ENCODE measurements at regions not wholly inside any gene's neighbourhood (a gene's known extent, or its start where the extent isn't known, plus 50 kb on each side); places are given as distances from the start of the nearest gene placed in this dataset.

DNA sequence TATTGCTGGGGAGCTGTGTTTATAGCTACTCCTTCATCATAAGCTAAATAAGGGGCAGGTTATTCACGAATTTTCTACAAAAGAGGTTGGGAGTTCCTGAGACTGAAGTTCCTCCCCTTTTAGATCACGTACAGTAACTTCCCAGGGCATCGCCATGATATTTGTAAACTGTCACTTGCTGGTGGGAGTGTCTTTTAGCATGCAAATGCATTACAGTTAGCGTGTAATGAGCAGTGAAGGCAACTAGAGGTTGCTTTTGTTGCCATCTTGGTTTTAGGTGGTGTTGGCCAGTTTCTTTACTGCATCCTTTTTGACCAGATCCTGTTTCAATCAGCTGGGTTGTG is 64.4 kb downstream of the IL12A start:
- ATAC-seq, result peak; percentile 21; the same call in 2 of the 3 replicates
- Histone ChIP-seq H3K9ac (ENCODE audit: insufficient read depth, low read depth, low read length) (no peak overlapping the region), H2AFZ (ENCODE audit: low read length) (peak overlapping the region; percentile 91), H3K9me3 (ENCODE audit: low read length) (no peaks in the 10 kb centered on the region), H3K36me3 (replicated peaks in 1 of 2; ENCODE audit: control insufficient read depth in 1 of 2, insufficient read depth in 2 of 2, low read length in 2 of 2) (no peaks in the 10 kb centered on the region), H3K79me2 (ENCODE audit: insufficient read depth, low read length) (no peaks in the 10 kb centered on the region), H3K27me3 (ENCODE audit: control insufficient read depth in 1 of 2, insufficient read depth in 2 of 2, low read length in 2 of 2) (no peaks in the 10 kb centered on the region), H3K4me1 (ENCODE audit: insufficient read depth, low read length) (peaks cover 32% of the 10 kb centered on the region), H3K4me3 (replicated peaks in 1 of 3; ENCODE audit: insufficient read depth in 1 of 3, low read depth in 2 of 3, low read length in 3 of 3) (peak overlapping the region; percentile 11 to 34 (median 26); a peak in 4 of 6 replicates), H4K20me1 (ENCODE audit: insufficient read depth, low read length) (no peaks in the 10 kb centered on the region), H3K4me2 (ENCODE audit: low read depth, low read length) (peak overlapping the region; percentile 67), H3K27ac (ENCODE audit: extremely low read length, insufficient read depth, low read length) (no peak overlapping the region)
- in situ Hi-C loops (cut with HindIII; ENCODE audit: extremely low pct_ligation_motif_present, low pct_unique_long_range_greater_than_20kb), result no loop called here
- POLR2A ChIA-PET, result interaction anchor here (1.9 kb wide), 1 partner anchor 56 kb away, joined by 4 read pairs; no protein-coding TSS in a partner anchor
- CTCF ChIA-PET (ENCODE audit: low intra/inter-chr PET ratio, low total read pairs), result no interaction called here
- 34% methylated on average over 4 of the region's 4 CpGs for WGBS (ENCODE audit: low lambda C conversion rate)
- no TSS peak for BruUV-seq (replicated peaks)
- intact Hi-C loops (cut with micrococcal nuclease; ENCODE audit: unreplicated experiment), result no loop called here
- FAIRE-seq, result no peak
- DNase-seq (ENCODE audit: low spot score), result no peak
- TF ChIP-seq ZNF597 (CRISPR knock-in tag; IDR thresholded peaks at IDR 0.05), result no peak
- TF ChIP-seq HOXA7 (CRISPR knock-in tag; IDR thresholded peaks at IDR 0.05), result no peak
- no peak for TF ChIP-seq ZNF800 (CRISPR knock-in tag; IDR thresholded peaks at IDR 0.05)
- no peak for TF ChIP-seq POLR2AphosphoS2 (IDR thresholded peaks at IDR 0.05; ENCODE audit: low read depth, low read length)
- TF ChIP-seq SIN3A (IDR thresholded peaks at IDR 0.05; ENCODE audit: borderline replicate concordance, low read depth, low read length), result no peak
- no peak for TF ChIP-seq RXRA (CRISPR knock-in tag; IDR thresholded peaks at IDR 0.05)
- TF ChIP-seq, protein P1, sequence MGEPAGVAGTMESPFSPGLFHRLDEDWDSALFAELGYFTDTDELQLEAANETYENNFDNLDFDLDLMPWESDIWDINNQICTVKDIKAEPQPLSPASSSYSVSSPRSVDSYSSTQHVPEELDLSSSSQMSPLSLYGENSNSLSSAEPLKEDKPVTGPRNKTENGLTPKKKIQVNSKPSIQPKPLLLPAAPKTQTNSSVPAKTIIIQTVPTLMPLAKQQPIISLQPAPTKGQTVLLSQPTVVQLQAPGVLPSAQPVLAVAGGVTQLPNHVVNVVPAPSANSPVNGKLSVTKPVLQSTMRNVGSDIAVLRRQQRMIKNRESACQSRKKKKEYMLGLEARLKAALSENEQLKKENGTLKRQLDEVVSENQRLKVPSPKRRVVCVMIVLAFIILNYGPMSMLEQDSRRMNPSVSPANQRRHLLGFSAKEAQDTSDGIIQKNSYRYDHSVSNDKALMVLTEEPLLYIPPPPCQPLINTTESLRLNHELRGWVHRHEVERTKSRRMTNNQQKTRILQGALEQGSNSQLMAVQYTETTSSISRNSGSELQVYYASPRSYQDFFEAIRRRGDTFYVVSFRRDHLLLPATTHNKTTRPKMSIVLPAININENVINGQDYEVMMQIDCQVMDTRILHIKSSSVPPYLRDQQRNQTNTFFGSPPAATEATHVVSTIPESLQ (CRISPR knock-in tag; conservative IDR thresholded peaks at IDR 0.05), result no peak
- TF ChIP-seq, protein P2, sequence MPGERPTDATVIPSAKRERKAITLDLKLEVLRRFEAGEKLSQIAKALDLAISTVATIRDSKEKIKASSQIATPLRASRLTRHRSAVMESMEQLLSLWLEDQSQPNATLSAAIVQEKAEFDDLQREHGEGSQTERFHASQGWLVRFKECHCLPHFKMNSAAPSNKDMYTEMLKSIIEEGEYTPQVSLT (CRISPR knock-in tag; IDR thresholded peaks at IDR 0.05; ENCODE audit: borderline replicate concordance, low read depth), result no peak
- no peak for TF ChIP-seq ARID2 (CRISPR knock-in tag; IDR thresholded peaks at IDR 0.05; ENCODE audit: borderline replicate concordance)
- TF ChIP-seq ZNF292 (CRISPR knock-in tag; IDR thresholded peaks at IDR 0.05; ENCODE audit: borderline replicate concordance, low read depth), result no peak
- no peak for TF ChIP-seq ZIK1 (CRISPR knock-in tag; IDR thresholded peaks at IDR 0.05; ENCODE audit: borderline replicate concordance, low read depth)
- no peak for TF ChIP-seq ZFY (CRISPR knock-in tag; IDR thresholded peaks at IDR 0.05)
- TF ChIP-seq ZFP91 (CRISPR knock-in tag; IDR thresholded peaks at IDR 0.05; ENCODE audit: borderline replicate concordance), result no peak
- TF ChIP-seq PRPF4 (IDR thresholded peaks at IDR 0.05; ENCODE audit: low read depth, low read length, poor library complexity, severe bottlenecking), result no peak
- TF ChIP-seq, protein P3, sequence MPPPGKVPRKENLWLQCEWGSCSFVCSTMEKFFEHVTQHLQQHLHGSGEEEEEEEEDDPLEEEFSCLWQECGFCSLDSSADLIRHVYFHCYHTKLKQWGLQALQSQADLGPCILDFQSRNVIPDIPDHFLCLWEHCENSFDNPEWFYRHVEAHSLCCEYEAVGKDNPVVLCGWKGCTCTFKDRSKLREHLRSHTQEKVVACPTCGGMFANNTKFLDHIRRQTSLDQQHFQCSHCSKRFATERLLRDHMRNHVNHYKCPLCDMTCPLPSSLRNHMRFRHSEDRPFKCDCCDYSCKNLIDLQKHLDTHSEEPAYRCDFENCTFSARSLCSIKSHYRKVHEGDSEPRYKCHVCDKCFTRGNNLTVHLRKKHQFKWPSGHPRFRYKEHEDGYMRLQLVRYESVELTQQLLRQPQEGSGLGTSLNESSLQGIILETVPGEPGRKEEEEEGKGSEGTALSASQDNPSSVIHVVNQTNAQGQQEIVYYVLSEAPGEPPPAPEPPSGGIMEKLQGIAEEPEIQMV (CRISPR knock-in tag; IDR thresholded peaks at IDR 0.05; ENCODE audit: low read depth), result no peak
